ENCODE measurements at regions not wholly inside any gene's neighbourhood (a gene's known extent, or its start where the extent isn't known, plus 50 kb on each side); places are given as distances from the start of the nearest gene placed in this dataset.

DNA sequence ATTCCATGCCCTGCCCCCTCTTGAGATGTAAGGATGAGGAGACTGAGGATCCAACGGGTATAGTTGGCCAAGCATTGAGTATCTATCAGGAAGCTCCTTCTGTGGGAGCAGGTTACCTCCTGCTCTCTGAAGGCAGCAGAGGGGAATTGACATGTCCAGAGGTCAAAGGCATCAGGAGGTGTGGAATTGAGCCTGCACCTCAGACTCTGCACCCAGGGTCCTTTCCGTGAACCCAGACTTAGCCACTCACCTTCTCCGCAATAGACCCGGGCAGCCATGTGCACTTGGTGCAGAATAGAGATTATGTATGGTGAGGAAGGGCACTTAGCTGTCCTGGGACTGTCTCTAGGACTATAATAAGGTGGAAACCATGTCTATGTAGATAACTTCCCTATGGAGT, 399.0 kb upstream of the TPM1 start:
- no peak overlapping the region for H3K27ac ChIP-seq (ENCODE audit: control insufficient read depth, insufficient read depth, low read length)
- H3K36me3 ChIP-seq (ENCODE audit: control insufficient read depth in 2 of 2, extremely low read depth in 1 of 2, insufficient read depth in 2 of 2, low read length in 2 of 2), result no peaks in the 10 kb centered on the region
- H3K27me3 ChIP-seq (ENCODE audit: control insufficient read depth, extremely low read depth, insufficient read depth, low read length), result no peaks in the 10 kb centered on the region
- H4K20me1 ChIP-seq (ENCODE audit: control insufficient read depth, extremely low read depth, insufficient read depth, low read length), result no peaks in the 10 kb centered on the region
- no peak overlapping the region for H2AFZ ChIP-seq (ENCODE audit: control insufficient read depth, low read length)
- H3K79me2 ChIP-seq (ENCODE audit: control insufficient read depth, insufficient read depth, low read length), result no peaks in the 10 kb centered on the region
- TF ChIP-seq EZH2 (IDR thresholded peaks at IDR 0.05; ENCODE audit: low read length), result no peak
- TF ChIP-seq, protein P1, sequence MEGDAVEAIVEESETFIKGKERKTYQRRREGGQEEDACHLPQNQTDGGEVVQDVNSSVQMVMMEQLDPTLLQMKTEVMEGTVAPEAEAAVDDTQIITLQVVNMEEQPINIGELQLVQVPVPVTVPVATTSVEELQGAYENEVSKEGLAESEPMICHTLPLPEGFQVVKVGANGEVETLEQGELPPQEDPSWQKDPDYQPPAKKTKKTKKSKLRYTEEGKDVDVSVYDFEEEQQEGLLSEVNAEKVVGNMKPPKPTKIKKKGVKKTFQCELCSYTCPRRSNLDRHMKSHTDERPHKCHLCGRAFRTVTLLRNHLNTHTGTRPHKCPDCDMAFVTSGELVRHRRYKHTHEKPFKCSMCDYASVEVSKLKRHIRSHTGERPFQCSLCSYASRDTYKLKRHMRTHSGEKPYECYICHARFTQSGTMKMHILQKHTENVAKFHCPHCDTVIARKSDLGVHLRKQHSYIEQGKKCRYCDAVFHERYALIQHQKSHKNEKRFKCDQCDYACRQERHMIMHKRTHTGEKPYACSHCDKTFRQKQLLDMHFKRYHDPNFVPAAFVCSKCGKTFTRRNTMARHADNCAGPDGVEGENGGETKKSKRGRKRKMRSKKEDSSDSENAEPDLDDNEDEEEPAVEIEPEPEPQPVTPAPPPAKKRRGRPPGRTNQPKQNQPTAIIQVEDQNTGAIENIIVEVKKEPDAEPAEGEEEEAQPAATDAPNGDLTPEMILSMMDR (optimal IDR thresholded peaks at IDR 0.05 in 1 of 3, IDR thresholded peaks at IDR 0.05 in 1 of 3, conservative IDR thresholded peaks at IDR 0.05 in 1 of 3; ENCODE audit: extremely low read depth in 1 of 3, insufficient read depth in 2 of 3, low read length in 3 of 3), result no peak
- no peak overlapping the region for H3K4me2 ChIP-seq (ENCODE audit: control insufficient read depth, extremely low read depth, insufficient read depth, low read depth, low read length)
- no peak for DNase-seq (ENCODE audit: low read depth, low spot score)
- no peaks in the 10 kb centered on the region for H3K9me3 ChIP-seq (ENCODE audit: control insufficient read depth, low read depth, low read length)
- peaks cover 4% of the 10 kb centered on the region for H3K4me1 ChIP-seq (ENCODE audit: control insufficient read depth, extremely low read depth, insufficient read depth, low read length)
- no peaks in the 10 kb centered on the region for H3K9me1 ChIP-seq (ENCODE audit: control insufficient read depth, extremely low read depth, insufficient read depth, low read length)
- FAIRE-seq, result no peak
- no peak overlapping the region for H3K4me3 ChIP-seq (ENCODE audit: control insufficient read depth in 2 of 3, extremely low read depth in 1 of 3, insufficient read depth in 2 of 3, low read depth in 1 of 3, low read length in 3 of 3)
- dilution Hi-C loops (cut with MboI; ENCODE audit: extremely low pct_ligation_motif_present, low sequenced_read_pairs), result no loop called here
- H3K9ac ChIP-seq (ENCODE audit: control insufficient read depth, extremely low read depth, insufficient read depth, low read length), result no peak overlapping the region

DNA sequence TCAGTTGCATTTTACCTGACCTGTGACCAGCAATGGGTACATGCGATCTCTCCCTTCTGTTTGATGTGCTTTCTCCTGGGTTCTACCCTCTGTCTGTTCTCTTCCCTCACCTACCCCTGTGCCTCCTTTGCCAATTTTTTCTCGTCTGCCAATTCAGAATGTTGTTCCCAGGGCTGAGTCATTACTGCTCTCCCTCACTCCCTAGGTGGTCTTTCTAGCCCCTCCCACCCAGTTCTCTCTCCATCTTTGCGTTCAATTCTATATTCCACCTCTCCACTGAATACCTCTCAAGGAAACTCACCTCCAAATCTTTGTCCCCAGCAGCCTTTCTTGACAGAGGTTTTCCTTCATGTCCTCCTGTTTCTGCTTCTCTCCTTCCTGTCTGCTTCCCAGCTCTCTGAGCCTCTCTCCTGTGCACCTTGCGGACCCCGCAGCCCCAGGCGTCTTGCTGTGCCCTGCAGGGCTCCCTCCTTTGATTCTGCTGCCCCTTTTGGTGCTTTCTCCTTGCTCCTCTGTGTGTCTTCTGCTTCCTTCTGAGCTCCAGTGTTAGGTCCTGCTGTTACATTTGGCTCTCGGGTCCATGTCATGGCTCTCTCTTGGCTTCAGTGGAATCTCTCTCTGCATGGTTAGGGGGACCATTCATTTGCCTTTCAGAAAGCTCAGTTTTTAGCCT, 398.2 kb upstream of the TPM1 start:
- Histone ChIP-seq H3K9me1 (ENCODE audit: control insufficient read depth, extremely low read depth, insufficient read depth, low read length) (no peaks in the 10 kb centered on the region), H3K4me2 (ENCODE audit: control insufficient read depth, extremely low read depth, insufficient read depth, low read depth, low read length) (no peak overlapping the region), H3K4me3 (ENCODE audit: control insufficient read depth in 2 of 3, extremely low read depth in 1 of 3, insufficient read depth in 2 of 3, low read depth in 1 of 3, low read length in 3 of 3) (no peak overlapping the region), H2AFZ (ENCODE audit: control insufficient read depth, low read length) (no peak overlapping the region), H3K36me3 (ENCODE audit: control insufficient read depth in 2 of 2, extremely low read depth in 1 of 2, insufficient read depth in 2 of 2, low read length in 2 of 2) (no peaks in the 10 kb centered on the region), H3K79me2 (ENCODE audit: control insufficient read depth, insufficient read depth, low read length) (no peaks in the 10 kb centered on the region), H3K27ac (ENCODE audit: control insufficient read depth, insufficient read depth, low read length) (no peak overlapping the region), H3K27me3 (ENCODE audit: control insufficient read depth, extremely low read depth, insufficient read depth, low read length) (no peaks in the 10 kb centered on the region), H4K20me1 (ENCODE audit: control insufficient read depth, extremely low read depth, insufficient read depth, low read length) (no peaks in the 10 kb centered on the region), H3K4me1 (ENCODE audit: control insufficient read depth, extremely low read depth, insufficient read depth, low read length) (peaks cover 4% of the 10 kb centered on the region), H3K9ac (ENCODE audit: control insufficient read depth, extremely low read depth, insufficient read depth, low read length) (no peak overlapping the region), H3K9me3 (ENCODE audit: control insufficient read depth, low read depth, low read length) (no peaks in the 10 kb centered on the region)
- DNase-seq (ENCODE audit: low read depth, low spot score) (no peak), FAIRE-seq (no peak)
- dilution Hi-C loops (cut with MboI; ENCODE audit: extremely low pct_ligation_motif_present, low sequenced_read_pairs), result no loop called here
- TF ChIP-seq EZH2 (IDR thresholded peaks at IDR 0.05; ENCODE audit: low read length), result no peak
- TF ChIP-seq, protein P1 (optimal IDR thresholded peaks at IDR 0.05 in 1 of 3, IDR thresholded peaks at IDR 0.05 in 1 of 3, conservative IDR thresholded peaks at IDR 0.05 in 1 of 3; ENCODE audit: extremely low read depth in 1 of 3, insufficient read depth in 2 of 3, low read length in 3 of 3), result no peak

All from keratinocyte (primary cell).